ENCODE measurements at regions not wholly inside any gene's neighbourhood (a gene's known extent, or its start where the extent isn't known, plus 50 kb on each side); places are given as distances from the start of the nearest gene placed in this dataset.

DNA sequence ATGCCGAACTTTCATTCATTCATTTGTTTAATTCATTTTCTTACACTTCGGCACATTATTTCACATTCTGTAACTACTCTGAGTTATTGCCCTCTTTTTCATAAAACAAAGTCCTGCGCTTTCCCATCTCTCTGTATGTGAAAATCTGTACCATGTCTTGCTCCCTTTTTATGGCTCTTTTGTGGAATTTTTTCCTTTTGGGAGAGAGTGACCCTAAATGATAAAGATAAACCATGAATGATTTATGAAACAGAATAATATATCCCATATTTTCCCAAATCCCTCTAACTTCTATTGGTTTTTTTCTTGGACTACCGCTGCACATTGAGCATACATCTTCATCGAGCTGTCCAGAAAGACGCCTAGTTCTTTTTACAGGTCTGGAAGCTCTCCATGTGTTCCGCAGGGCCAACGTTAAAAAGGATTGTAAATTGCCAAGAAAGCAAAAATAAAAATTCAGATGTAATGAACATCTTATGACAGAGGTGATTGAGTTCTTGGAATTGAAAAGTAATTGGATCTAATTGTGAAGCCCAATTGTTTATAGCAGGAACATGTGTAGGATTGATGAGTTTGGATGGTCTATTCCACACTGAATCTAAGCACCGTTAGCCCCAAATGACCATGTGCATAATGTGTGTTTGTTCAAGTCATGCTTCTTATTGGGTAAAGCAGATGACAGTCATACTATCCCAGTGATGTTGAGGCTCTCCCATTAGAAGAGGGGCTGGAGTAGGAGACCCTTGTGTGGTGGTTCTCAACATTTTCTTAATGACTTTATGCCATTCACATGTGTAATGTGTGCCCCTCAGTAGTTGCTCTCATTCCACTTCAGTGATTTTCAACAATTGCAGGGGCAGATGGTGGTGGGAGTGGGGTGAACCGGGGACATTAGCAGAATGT, 378.9 kb downstream of the DLEU7 start:
- intact Hi-C loops (cut with micrococcal nuclease) = no loop called here
- ATAC-seq (no peak), DNase-seq (no peak)
- H3K27ac Mint-ChIP-seq = no peak overlapping the region
- peaks cover 6% of the 10 kb centered on the region in 2 donors for H3K4me1 Mint-ChIP-seq
- no peaks in the 10 kb centered on the region for H3K9me3 ChIP-seq (ENCODE audit: control insufficient read depth, insufficient read depth, low read length)
- no peak overlapping the region for H3K27ac ChIP-seq (ENCODE audit: low read length)
- TF ChIP-seq, protein P1, sequence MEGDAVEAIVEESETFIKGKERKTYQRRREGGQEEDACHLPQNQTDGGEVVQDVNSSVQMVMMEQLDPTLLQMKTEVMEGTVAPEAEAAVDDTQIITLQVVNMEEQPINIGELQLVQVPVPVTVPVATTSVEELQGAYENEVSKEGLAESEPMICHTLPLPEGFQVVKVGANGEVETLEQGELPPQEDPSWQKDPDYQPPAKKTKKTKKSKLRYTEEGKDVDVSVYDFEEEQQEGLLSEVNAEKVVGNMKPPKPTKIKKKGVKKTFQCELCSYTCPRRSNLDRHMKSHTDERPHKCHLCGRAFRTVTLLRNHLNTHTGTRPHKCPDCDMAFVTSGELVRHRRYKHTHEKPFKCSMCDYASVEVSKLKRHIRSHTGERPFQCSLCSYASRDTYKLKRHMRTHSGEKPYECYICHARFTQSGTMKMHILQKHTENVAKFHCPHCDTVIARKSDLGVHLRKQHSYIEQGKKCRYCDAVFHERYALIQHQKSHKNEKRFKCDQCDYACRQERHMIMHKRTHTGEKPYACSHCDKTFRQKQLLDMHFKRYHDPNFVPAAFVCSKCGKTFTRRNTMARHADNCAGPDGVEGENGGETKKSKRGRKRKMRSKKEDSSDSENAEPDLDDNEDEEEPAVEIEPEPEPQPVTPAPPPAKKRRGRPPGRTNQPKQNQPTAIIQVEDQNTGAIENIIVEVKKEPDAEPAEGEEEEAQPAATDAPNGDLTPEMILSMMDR (IDR thresholded peaks at IDR 0.05) = no peak
- no peaks in the 10 kb centered on the region for H3K36me3 Mint-ChIP-seq
- H3K4me3 Mint-ChIP-seq = no peak overlapping the region
- no peaks in the 10 kb centered on the region for H3K27me3 ChIP-seq (ENCODE audit: control insufficient read depth, insufficient read depth, low read length)
- H3K36me3 ChIP-seq (ENCODE audit: control insufficient read depth, insufficient read depth, low read length) = no peaks in the 10 kb centered on the region
- H3K4me3 ChIP-seq (ENCODE audit: low read length) = no peak overlapping the region
- WGBS (ENCODE audit: insufficient coverage) = 88% methylated on average over 9 of the region's 10 CpGs
- H3K9me3 Mint-ChIP-seq = no peaks in the 10 kb centered on the region
- H3K27me3 Mint-ChIP-seq (ENCODE audit: low read depth in 2 of 2) = peaks cover 5 to 21% of the 10 kb centered on the region in 2 donors
- no peaks in the 10 kb centered on the region for H3K4me1 ChIP-seq (ENCODE audit: control insufficient read depth, insufficient read depth, low read length)

DNA sequence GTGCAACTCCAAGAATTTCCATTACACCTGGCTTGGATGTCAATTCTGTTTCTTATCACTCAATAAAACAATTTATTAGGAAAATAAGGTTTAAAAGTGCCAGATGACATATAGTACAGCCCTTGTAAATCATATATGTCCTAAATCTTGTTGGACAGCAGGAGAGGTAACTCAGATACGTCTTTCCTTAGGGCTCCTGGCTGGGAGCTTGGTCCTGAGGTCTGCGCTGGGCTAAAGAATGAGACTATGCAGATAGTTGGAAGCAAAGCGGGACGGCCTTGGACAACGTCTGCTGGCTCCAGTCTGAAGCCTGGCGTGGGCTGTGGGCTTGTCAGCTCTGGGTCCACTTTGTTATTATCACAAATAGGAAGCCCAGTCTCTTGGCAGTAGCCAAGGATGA, 377.0 kb downstream of the DLEU7 start:
- Mint-ChIP-seq H3K27me3 (ENCODE audit: low read depth in 2 of 2) (peaks cover 5 to 21% of the 10 kb centered on the region in 2 donors), H3K4me3 (no peak overlapping the region), H3K27ac (no peak overlapping the region), H3K9me3 (no peaks in the 10 kb centered on the region), H3K36me3 (no peaks in the 10 kb centered on the region), H3K4me1 (no peaks in the 10 kb centered on the region)
- no peak for DNase-seq
- no peaks in the 10 kb centered on the region for H3K36me3 ChIP-seq (ENCODE audit: control insufficient read depth, insufficient read depth, low read length)
- intact Hi-C loops (cut with micrococcal nuclease) = no loop called here
- no peak overlapping the region for H3K4me3 ChIP-seq (ENCODE audit: low read length)
- WGBS (ENCODE audit: insufficient coverage) = 95% methylated on average over 6 of the region's 6 CpGs
- ATAC-seq = no peak
- H3K4me1 ChIP-seq (ENCODE audit: control insufficient read depth, insufficient read depth, low read length) = no peaks in the 10 kb centered on the region
- no peaks in the 10 kb centered on the region for H3K27me3 ChIP-seq (ENCODE audit: control insufficient read depth, insufficient read depth, low read length)
- no peaks in the 10 kb centered on the region for H3K9me3 ChIP-seq (ENCODE audit: control insufficient read depth, insufficient read depth, low read length)
- TF ChIP-seq, protein P1 (IDR thresholded peaks at IDR 0.05) = no peak
- no peak overlapping the region for H3K27ac ChIP-seq (ENCODE audit: low read length)

DNA sequence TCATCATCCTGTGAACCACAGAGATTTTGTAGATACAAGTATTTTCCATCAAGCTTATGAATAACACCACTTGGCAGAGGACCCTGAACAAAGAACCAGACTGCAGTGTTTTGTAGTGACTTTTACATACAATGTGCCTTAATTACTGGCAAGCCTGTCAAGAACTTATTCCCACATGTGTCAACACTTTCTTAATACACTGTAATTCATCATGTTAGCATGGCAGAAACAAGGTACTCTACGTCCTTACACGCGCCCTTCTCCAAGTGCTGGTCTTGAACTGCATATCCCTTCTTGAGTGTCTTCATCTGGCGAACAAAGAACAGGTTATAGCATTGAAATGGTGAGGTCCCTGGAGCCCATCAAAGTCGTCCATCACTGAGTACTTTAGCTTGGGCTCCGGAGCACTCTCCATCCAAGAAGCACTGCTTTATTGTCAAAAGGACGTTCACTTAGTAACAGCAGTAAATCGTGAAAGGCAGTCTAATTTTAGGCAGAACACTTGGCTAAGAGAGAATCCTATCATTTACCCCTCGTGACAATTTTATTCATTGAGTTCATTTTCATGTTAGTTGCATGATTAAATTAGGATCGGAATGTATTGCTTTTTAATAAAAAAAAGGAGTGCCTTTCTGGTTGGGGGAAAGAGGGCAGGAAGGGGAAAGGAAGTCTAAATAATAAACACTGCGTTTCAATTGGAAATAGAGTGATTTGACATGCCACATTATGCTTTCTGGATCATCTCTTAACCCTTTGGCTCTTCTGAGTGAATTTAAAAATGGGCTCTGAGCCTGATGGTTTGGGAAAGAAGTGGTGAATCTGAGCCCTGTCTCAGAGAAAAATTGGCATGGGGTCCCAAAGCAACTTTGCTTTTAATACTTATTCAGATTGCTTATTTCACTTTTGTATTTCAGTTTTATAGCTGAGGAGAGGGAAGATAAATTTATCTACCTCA, 376.1 kb downstream of the DLEU7 start:
- intact Hi-C loops (cut with micrococcal nuclease) = no loop called here
- H3K27me3 ChIP-seq (ENCODE audit: control insufficient read depth, insufficient read depth, low read length) = no peaks in the 10 kb centered on the region
- Mint-ChIP-seq H3K27me3 (ENCODE audit: low read depth in 2 of 2) (peaks cover 5 to 21% of the 10 kb centered on the region in 2 donors), H3K27ac (no peak overlapping the region), H3K4me1 (no peaks in the 10 kb centered on the region), H3K4me3 (no peak overlapping the region), H3K36me3 (no peaks in the 10 kb centered on the region), H3K9me3 (no peaks in the 10 kb centered on the region)
- no peak overlapping the region for H3K4me3 ChIP-seq (ENCODE audit: low read length)
- WGBS (ENCODE audit: insufficient coverage) = 89% methylated on average over 11 of the region's 11 CpGs
- DNase-seq = no peak
- H3K9me3 ChIP-seq (ENCODE audit: control insufficient read depth, insufficient read depth, low read length) = no peaks in the 10 kb centered on the region
- ATAC-seq = no peak
- no peaks in the 10 kb centered on the region for H3K36me3 ChIP-seq (ENCODE audit: control insufficient read depth, insufficient read depth, low read length)
- H3K4me1 ChIP-seq (ENCODE audit: control insufficient read depth, insufficient read depth, low read length) = no peaks in the 10 kb centered on the region
- TF ChIP-seq, protein P1 (IDR thresholded peaks at IDR 0.05) = no peak
- H3K27ac ChIP-seq (ENCODE audit: low read length) = no peak overlapping the region
